GM12872 (cell line): ENCODE measurements at regions not wholly inside any gene's neighbourhood (a gene's known extent, or its start where the extent isn't known, plus 50 kb on each side); places are given as distances from the start of the nearest gene placed in this dataset.

Experiments used
- CTCF ChIP-seq: IDR thresholded peaks from 3 replicates; pipeline ENCODE4 v1.5.1; 2011; ENCODE audit warnings: low read depth, mild to moderate bottlenecking, low read length, moderate library complexity; ENCODE audit not compliant: insufficient read depth

- TF ChIP-seq CTCF = no peak
Measured at GRCh38 chr11:134578807-134579723, 167.0 kb upstream of the B3GAT1 start.

GRCh38 chr11:134577751-134578395 is 165.8 kb upstream of the B3GAT1 start:
- TF ChIP-seq CTCF = no peak

GRCh38 chr11:134576721-134577171 is 164.7 kb upstream of the B3GAT1 start:
- TF ChIP-seq CTCF = no peak

GRCh38 chr11:134576286-134576685 is 164.2 kb upstream of the B3GAT1 start:
- TF ChIP-seq CTCF = no peak

- no peak for TF ChIP-seq CTCF
Measured at GRCh38 chr11:134575504-134576230, 163.6 kb upstream of the B3GAT1 start.

- no peak for TF ChIP-seq CTCF
Measured at GRCh38 chr11:134574947-134575346, 162.9 kb upstream of the B3GAT1 start.

GRCh38 chr11:134574425-134574824 is 162.4 kb upstream of the B3GAT1 start:
- no peak for TF ChIP-seq CTCF
